22Rv1 (cell line): ENCODE measurements at regions not wholly inside any gene's neighbourhood (a gene's known extent, or its start where the extent isn't known, plus 50 kb on each side); places are given as distances from the start of the nearest gene placed in this dataset.

Experiments
- CTCF ChIP-seq: fragments of 450-650 bp; IDR thresholded peaks from 2 replicates; pipeline ENCODE4 v1.5.1; 2017; ENCODE audit warnings: mild to moderate bottlenecking
- ZFX ChIP-seq: fragments of 450-650 bp; IDR thresholded peaks from 2 replicates; pipeline ENCODE4 v1.6.1; 2017; ENCODE audit warnings: antibody characterized with exemption, borderline replicate concordance

- TF ChIP-seq CTCF (no peak), ZFX (no peak)
Observed at GRCh38 chr20:12729326-12729725, 279.4 kb upstream of the SPTLC3 start.
